ENCODE measurements at regions not wholly inside any gene's neighbourhood (a gene's known extent, or its start where the extent isn't known, plus 50 kb on each side); places are given as distances from the start of the nearest gene placed in this dataset.

DNA sequence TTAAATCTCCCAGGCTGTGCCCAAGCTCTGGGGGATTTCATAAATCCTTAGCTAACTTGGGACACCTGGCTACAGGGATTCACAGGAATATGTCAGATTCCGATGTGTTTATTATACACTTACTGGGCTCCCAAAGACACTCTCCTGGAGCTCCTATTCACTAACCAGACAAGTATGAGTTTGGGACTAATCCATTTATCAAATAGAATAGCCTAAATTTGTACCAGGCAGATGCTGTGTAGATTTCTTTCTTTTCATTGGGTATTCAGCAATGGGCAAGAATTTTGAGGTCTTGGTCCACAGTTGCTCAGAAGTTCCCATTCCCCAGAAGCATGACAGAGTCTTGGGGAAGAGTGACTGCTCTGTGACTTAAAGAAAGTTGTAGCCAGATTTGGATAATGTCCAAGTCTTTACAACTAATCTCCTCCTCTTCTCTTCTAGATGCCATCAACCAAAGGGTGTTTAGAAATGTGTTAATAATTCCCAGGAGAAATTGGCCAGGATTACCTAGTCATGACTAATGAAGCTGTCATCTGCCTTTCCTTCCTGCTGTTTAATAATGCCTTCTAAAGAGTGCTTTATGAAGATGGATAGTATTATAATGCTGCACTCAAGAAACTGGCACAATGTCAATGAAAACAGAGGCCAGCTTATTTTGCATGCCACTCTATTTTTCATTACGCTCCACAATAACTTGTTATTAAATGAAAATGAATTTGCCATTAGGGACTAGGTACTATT lies 120.9 kb downstream of the CHIC2 start (continued):
- TF ChIP-seq, protein P1, sequence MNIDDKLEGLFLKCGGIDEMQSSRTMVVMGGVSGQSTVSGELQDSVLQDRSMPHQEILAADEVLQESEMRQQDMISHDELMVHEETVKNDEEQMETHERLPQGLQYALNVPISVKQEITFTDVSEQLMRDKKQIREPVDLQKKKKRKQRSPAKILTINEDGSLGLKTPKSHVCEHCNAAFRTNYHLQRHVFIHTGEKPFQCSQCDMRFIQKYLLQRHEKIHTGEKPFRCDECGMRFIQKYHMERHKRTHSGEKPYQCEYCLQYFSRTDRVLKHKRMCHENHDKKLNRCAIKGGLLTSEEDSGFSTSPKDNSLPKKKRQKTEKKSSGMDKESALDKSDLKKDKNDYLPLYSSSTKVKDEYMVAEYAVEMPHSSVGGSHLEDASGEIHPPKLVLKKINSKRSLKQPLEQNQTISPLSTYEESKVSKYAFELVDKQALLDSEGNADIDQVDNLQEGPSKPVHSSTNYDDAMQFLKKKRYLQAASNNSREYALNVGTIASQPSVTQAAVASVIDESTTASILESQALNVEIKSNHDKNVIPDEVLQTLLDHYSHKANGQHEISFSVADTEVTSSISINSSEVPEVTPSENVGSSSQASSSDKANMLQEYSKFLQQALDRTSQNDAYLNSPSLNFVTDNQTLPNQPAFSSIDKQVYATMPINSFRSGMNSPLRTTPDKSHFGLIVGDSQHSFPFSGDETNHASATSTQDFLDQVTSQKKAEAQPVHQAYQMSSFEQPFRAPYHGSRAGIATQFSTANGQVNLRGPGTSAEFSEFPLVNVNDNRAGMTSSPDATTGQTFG (tag by site-specific recombination; IDR thresholded peaks at IDR 0.05; ENCODE audit: borderline replicate concordance) = no peak
- TF ChIP-seq ZNF335 (tag by site-specific recombination; conservative IDR thresholded peaks at IDR 0.05) (no peak), ZNF664 (tag by site-specific recombination; IDR thresholded peaks at IDR 0.05) (peak; percentile 74), ZNF391 (tag by site-specific recombination; IDR thresholded peaks at IDR 0.05; ENCODE audit: borderline replicate concordance, low read depth) (peak; percentile 97; the same call in 1 of the 2 replicates), ZNF19 (tag by site-specific recombination; IDR thresholded peaks at IDR 0.05; ENCODE audit: low read depth) (0 out of 2 replicates have a peak, but pooled peaks have one; percentile 31), ZFP37 (tag by site-specific recombination; IDR thresholded peaks at IDR 0.05) (peak; percentile 53; the same call in 1 of the 2 replicates), ZNF202 (tag by site-specific recombination; IDR thresholded peaks at IDR 0.05; ENCODE audit: borderline replicate concordance) (no peak), ZNF768 (tag by site-specific recombination; IDR thresholded peaks at IDR 0.05) (no peak), SP3 (tag by site-specific recombination; IDR thresholded peaks at IDR 0.05) (peak; percentile 56), ZNF548 (tag by site-specific recombination; IDR thresholded peaks at IDR 0.05) (no peak), ZSCAN16 (tag by site-specific recombination; IDR thresholded peaks at IDR 0.05) (no peak), ZNF211 (tag by site-specific recombination; IDR thresholded peaks at IDR 0.05; ENCODE audit: low read depth) (no peak), ZSCAN23 (tag by site-specific recombination; IDR thresholded peaks at IDR 0.05) (peak; percentile 97), ZNF302 (tag by site-specific recombination; IDR thresholded peaks at IDR 0.05; ENCODE audit: low read depth) (no peak), ZNF521 (tag by site-specific recombination; IDR thresholded peaks at IDR 0.05) (no peak), YY1 (tag by site-specific recombination; IDR thresholded peaks at IDR 0.05) (peak; percentile 43; the same call in 1 of the 2 replicates), ZNF76 (tag by site-specific recombination; IDR thresholded peaks at IDR 0.05; ENCODE audit: borderline replicate concordance, low read depth) (peak; percentile 62), ZNF610 (tag by site-specific recombination; IDR thresholded peaks at IDR 0.05; ENCODE audit: borderline replicate concordance) (peak; percentile 73; the same call in 1 of the 2 replicates), ZNF223 (tag by site-specific recombination; IDR thresholded peaks at IDR 0.05) (no peak)
- TF ChIP-seq, protein P2, sequence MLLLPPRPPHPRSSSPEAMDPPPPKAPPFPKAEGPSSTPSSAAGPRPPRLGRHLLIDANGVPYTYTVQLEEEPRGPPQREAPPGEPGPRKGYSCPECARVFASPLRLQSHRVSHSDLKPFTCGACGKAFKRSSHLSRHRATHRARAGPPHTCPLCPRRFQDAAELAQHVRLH (tag by site-specific recombination; IDR thresholded peaks at IDR 0.05) = peak; percentile 91
- TF ChIP-seq, protein P3, sequence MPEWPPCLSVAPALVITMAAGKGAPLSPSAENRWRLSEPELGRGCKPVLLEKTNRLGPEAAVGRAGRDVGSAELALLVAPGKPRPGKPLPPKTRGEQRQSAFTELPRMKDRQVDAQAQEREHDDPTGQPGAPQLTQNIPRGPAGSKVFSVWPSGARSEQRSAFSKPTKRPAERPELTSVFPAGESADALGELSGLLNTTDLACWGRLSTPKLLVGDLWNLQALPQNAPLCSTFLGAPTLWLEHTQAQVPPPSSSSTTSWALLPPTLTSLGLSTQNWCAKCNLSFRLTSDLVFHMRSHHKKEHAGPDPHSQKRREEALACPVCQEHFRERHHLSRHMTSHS (tag by site-specific recombination; IDR thresholded peaks at IDR 0.05) = peak; percentile 94
- TF ChIP-seq, protein P4, sequence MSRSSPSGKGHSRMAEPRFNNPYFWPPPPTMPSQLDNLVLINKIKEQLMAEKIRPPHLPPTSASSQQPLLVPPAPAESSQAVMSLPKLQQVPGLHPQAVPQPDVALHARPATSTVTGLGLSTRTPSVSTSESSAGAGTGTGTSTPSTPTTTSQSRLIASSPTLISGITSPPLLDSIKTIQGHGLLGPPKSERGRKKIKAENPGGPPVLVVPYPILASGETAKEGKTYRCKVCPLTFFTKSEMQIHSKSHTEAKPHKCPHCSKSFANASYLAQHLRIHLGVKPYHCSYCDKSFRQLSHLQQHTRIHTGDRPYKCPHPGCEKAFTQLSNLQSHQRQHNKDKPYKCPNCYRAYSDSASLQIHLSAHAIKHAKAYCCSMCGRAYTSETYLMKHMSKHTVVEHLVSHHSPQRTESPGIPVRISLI (tag by site-specific recombination; IDR thresholded peaks at IDR 0.05) = peak; percentile 63; the same call in 1 of the 2 replicates
- TF ChIP-seq, protein P5, sequence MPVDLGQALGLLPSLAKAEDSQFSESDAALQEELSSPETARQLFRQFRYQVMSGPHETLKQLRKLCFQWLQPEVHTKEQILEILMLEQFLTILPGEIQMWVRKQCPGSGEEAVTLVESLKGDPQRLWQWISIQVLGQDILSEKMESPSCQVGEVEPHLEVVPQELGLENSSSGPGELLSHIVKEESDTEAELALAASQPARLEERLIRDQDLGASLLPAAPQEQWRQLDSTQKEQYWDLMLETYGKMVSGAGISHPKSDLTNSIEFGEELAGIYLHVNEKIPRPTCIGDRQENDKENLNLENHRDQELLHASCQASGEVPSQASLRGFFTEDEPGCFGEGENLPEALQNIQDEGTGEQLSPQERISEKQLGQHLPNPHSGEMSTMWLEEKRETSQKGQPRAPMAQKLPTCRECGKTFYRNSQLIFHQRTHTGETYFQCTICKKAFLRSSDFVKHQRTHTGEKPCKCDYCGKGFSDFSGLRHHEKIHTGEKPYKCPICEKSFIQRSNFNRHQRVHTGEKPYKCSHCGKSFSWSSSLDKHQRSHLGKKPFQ (tag by site-specific recombination; IDR thresholded peaks at IDR 0.05) = peak; percentile 78
- TF ChIP-seq, protein P6, sequence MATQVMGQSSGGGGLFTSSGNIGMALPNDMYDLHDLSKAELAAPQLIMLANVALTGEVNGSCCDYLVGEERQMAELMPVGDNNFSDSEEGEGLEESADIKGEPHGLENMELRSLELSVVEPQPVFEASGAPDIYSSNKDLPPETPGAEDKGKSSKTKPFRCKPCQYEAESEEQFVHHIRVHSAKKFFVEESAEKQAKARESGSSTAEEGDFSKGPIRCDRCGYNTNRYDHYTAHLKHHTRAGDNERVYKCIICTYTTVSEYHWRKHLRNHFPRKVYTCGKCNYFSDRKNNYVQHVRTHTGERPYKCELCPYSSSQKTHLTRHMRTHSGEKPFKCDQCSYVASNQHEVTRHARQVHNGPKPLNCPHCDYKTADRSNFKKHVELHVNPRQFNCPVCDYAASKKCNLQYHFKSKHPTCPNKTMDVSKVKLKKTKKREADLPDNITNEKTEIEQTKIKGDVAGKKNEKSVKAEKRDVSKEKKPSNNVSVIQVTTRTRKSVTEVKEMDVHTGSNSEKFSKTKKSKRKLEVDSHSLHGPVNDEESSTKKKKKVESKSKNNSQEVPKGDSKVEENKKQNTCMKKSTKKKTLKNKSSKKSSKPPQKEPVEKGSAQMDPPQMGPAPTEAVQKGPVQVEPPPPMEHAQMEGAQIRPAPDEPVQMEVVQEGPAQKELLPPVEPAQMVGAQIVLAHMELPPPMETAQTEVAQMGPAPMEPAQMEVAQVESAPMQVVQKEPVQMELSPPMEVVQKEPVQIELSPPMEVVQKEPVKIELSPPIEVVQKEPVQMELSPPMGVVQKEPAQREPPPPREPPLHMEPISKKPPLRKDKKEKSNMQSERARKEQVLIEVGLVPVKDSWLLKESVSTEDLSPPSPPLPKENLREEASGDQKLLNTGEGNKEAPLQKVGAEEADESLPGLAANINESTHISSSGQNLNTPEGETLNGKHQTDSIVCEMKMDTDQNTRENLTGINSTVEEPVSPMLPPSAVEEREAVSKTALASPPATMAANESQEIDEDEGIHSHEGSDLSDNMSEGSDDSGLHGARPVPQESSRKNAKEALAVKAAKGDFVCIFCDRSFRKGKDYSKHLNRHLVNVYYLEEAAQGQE (tag by site-specific recombination; IDR thresholded peaks at IDR 0.05) = no peak
- TF ChIP-seq, protein P7, sequence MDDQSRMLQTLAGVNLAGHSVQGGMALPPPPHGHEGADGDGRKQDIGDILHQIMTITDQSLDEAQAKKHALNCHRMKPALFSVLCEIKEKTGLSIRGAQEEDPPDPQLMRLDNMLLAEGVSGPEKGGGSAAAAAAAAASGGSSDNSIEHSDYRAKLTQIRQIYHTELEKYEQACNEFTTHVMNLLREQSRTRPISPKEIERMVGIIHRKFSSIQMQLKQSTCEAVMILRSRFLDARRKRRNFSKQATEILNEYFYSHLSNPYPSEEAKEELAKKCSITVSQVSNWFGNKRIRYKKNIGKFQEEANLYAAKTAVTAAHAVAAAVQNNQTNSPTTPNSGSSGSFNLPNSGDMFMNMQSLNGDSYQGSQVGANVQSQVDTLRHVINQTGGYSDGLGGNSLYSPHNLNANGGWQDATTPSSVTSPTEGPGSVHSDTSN (CRISPR knock-in tag; IDR thresholded peaks at IDR 0.05) = no peak
- TF ChIP-seq, protein P8, sequence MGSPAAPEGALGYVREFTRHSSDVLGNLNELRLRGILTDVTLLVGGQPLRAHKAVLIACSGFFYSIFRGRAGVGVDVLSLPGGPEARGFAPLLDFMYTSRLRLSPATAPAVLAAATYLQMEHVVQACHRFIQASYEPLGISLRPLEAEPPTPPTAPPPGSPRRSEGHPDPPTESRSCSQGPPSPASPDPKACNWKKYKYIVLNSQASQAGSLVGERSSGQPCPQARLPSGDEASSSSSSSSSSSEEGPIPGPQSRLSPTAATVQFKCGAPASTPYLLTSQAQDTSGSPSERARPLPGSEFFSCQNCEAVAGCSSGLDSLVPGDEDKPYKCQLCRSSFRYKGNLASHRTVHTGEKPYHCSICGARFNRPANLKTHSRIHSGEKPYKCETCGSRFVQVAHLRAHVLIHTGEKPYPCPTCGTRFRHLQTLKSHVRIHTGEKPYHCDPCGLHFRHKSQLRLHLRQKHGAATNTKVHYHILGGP (tag by site-specific recombination; IDR thresholded peaks at IDR 0.05) = peak; percentile 64
